ENCODE measurements at regions not wholly inside any gene's neighbourhood (a gene's known extent, or its start where the extent isn't known, plus 50 kb on each side); places are given as distances from the start of the nearest gene placed in this dataset.

DNA sequence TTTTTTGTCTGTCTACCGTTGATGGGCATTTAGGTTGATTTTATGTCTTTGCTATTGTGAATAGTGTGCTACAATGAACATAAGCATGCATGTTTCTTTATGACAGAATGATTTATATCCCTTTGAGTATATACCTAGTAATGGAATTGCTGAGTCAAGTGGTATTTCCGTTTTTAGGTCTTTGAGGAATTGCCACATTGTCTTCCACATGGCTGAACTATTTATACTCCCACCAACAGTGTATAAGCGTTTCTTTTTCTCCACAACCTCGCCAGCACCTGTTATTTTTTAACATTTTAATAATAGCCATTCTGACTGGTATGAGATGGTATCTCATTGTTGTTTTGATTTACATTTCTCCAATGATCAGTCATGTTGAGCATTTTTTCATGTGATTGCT is 89.6 kb upstream of the GALNT15 start:
- Mint-ChIP-seq H3K36me3 (peaks cover 0 to 15% (median 0%) of the 10 kb centered on the region in 5 donors), H3K4me3 (no peak overlapping the region), H3K27ac (no peak overlapping the region), H3K4me1 (no peaks in the 10 kb centered on the region), H3K27me3 (peaks cover 0 to 8% (median 6%) of the 10 kb centered on the region in 5 donors), H3K9me3 (peaks cover 10 to 40% (median 22%) of the 10 kb centered on the region in 11 donors)
- H3K4me1 ChIP-seq (ENCODE audit: control insufficient read depth in 2 of 2, insufficient read depth in 2 of 2, low read length in 2 of 2) = no peaks in the 10 kb centered on the region
- H3K27me3 ChIP-seq (ENCODE audit: control insufficient read depth in 2 of 2, insufficient read depth in 2 of 2, low read length in 2 of 2) = no peaks in the 10 kb centered on the region
- ATAC-seq = no peak
- no peak overlapping the region for H3K4me3 ChIP-seq (ENCODE audit: low read length)
- no peaks in the 10 kb centered on the region for H3K36me3 ChIP-seq (ENCODE audit: control insufficient read depth in 2 of 3, insufficient read depth in 3 of 3, low read length in 3 of 3)
- CTCF ChIA-PET = no interaction called here
- POLR2A ChIA-PET = no interaction called here
- H3K27ac ChIP-seq (ENCODE audit: low read depth, low read length) = no peak overlapping the region
- no peak for DNase-seq
- peaks cover 0 to 14% (median 0%) of the 10 kb centered on the region in 3 experiments for H3K9me3 ChIP-seq (ENCODE audit: control insufficient read depth in 2 of 3, low read length in 3 of 3)
- intact Hi-C loops (cut with micrococcal nuclease) = no loop called here

DNA sequence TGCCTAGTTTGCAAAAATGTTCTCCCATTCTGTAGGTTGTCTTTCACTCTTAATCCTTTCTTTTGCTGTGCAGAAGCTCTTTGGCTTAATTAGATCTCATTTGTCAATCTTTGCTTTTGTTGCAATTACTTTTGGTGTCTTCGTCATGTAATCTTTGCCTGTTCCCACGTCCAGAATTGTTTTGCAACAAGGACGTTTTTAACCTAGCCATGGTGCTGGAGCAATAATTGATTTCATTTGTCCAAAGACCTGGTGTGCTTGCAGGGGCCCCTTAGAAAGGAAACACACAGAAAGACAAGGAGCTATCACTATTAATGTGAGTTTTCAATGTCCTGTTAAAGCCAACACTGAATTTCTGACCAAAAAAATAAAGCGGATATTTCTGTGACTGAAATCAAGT is 89.1 kb upstream of the GALNT15 start:
- Mint-ChIP-seq H3K36me3 (peaks cover 0 to 14% (median 0%) of the 10 kb centered on the region in 5 donors), H3K27ac (no peak overlapping the region), H3K4me3 (no peak overlapping the region), H3K4me1 (peaks cover 0 to 1% (median 0%) of the 10 kb centered on the region in 7 donors), H3K27me3 (peaks cover 0 to 7% (median 6%) of the 10 kb centered on the region in 5 donors), H3K9me3 (peaks cover 9 to 36% (median 21%) of the 10 kb centered on the region in 11 donors)
- H3K9me3 ChIP-seq (ENCODE audit: control insufficient read depth in 2 of 3, low read length in 3 of 3) = peaks cover 0 to 14% (median 0%) of the 10 kb centered on the region in 3 experiments
- POLR2A ChIA-PET = no interaction called here
- CTCF ChIA-PET = no interaction called here
- no peak for DNase-seq
- H3K4me3 ChIP-seq (ENCODE audit: low read length) = no peak overlapping the region
- no peak for ATAC-seq
- intact Hi-C loops (cut with micrococcal nuclease) = no loop called here
- no peaks in the 10 kb centered on the region for H3K27me3 ChIP-seq (ENCODE audit: control insufficient read depth in 2 of 2, insufficient read depth in 2 of 2, low read length in 2 of 2)
- H3K36me3 ChIP-seq (ENCODE audit: control insufficient read depth in 2 of 3, insufficient read depth in 3 of 3, low read length in 3 of 3) = no peaks in the 10 kb centered on the region
- H3K27ac ChIP-seq (ENCODE audit: low read depth, low read length) = no peak overlapping the region
- H3K4me1 ChIP-seq (ENCODE audit: control insufficient read depth in 2 of 2, insufficient read depth in 2 of 2, low read length in 2 of 2) = no peaks in the 10 kb centered on the region

DNA sequence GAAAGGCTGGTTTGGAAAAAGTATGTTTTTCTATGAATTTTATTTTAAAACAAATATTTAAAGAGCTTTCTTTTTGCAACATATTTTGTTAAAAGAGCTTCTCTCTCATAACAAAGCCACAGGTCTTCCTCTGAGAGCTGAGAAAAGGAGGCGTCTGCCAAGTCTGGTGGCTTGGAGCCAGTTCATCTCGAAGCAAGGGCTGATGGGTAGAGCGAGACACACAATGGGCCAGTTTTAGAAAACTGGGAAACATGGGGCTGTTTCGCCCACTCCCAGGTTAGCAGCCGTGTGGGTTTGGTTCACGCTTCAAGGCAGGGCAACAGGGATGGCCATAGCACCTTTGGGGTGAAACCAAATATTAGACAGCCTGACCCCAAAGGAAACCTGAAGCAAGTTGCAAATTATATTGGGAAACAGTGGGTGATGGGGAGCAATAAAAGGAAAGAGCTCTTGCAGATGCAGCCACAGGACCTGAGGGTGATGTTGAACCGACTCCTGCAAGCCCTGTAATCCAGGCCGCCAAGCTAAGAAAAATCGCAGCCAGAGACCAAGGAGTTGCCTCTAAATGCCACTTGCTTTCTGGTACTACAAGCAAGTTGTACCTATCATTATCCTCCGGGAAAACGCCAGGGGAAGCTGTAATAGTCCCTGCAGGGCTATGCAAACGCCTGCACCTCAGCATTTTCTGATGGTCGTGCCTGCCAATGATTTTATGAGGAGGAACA is 88.4 kb upstream of the GALNT15 start:
- no peak overlapping the region for H3K27ac ChIP-seq (ENCODE audit: low read depth, low read length)
- no peak for DNase-seq
- H3K4me1 ChIP-seq (ENCODE audit: control insufficient read depth in 2 of 2, insufficient read depth in 2 of 2, low read length in 2 of 2) = no peaks in the 10 kb centered on the region
- intact Hi-C loops (cut with micrococcal nuclease) = no loop called here
- H3K27ac Mint-ChIP-seq = no peak overlapping the region
- no peaks in the 10 kb centered on the region for H3K27me3 ChIP-seq (ENCODE audit: control insufficient read depth in 2 of 2, insufficient read depth in 2 of 2, low read length in 2 of 2)
- peaks cover 0 to 8% (median 0%) of the 10 kb centered on the region in 3 experiments for H3K9me3 ChIP-seq (ENCODE audit: control insufficient read depth in 2 of 3, low read length in 3 of 3)
- CTCF ChIA-PET = no interaction called here
- peaks cover 0 to 8% (median 0%) of the 10 kb centered on the region in 5 donors for H3K36me3 Mint-ChIP-seq
- POLR2A ChIA-PET = no interaction called here
- peaks cover 3 to 29% (median 14%) of the 10 kb centered on the region in 11 donors for H3K9me3 Mint-ChIP-seq
- no peaks in the 10 kb centered on the region for H3K36me3 ChIP-seq (ENCODE audit: control insufficient read depth in 2 of 3, insufficient read depth in 3 of 3, low read length in 3 of 3)
- no peak for ATAC-seq
- H3K4me1 Mint-ChIP-seq = peaks cover 0 to 1% (median 0%) of the 10 kb centered on the region in 7 donors
- H3K4me3 ChIP-seq (ENCODE audit: low read length) = no peak overlapping the region
- H3K4me3 Mint-ChIP-seq = no peak overlapping the region
- peaks cover 0 to 6% (median under 1%) of the 10 kb centered on the region in 5 donors for H3K27me3 Mint-ChIP-seq

DNA sequence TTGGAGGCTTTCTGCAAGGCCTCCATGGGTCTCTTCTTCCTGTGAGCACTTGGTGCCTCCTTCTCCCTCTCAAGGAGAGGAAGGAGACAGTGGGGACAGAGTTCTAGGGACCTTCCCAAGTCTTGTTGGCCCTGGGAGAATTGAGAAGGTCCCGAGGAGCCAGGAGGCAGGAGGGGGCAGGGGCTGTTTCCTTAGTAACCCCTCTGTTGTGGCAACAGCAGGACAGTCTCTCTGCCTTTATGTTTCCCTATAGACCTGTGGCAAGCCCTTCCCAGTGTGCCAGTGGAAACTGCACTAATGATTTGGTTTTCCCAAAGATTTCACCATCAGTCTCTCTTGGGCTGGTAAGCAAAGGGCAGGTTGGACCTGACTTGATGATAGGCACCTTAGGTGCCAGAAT is 87.8 kb upstream of the GALNT15 start:
- H3K4me3 Mint-ChIP-seq = no peak overlapping the region
- no peak for DNase-seq
- CTCF ChIA-PET = no interaction called here

DNA sequence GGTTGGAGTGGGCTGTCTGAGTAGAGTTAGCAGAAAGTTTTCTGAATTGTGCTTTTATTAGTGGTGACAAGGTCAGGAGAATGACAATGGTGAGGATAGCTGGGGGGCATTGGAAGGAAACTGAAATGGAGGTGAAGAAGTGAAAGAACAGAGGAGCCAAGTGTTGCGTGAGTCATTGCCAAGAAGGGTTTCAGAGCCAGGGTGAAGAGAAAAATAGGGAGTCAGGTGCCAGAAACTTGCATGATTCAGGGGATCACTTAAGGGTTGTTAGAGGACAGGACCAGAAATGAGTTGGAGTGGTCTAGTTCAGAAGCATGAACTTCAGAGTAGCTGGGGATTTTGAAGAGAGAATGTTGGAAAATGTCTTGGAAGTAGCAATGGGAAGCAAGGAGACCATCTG is 86.0 kb upstream of the GALNT15 start:
- DNase-seq (no peak), ATAC-seq (no peak)
- peaks cover 0 to 6% (median 6%) of the 10 kb centered on the region in 5 donors for H3K27me3 Mint-ChIP-seq
- no peak overlapping the region for H3K27ac ChIP-seq (ENCODE audit: low read depth, low read length)
- H3K36me3 Mint-ChIP-seq = no peaks in the 10 kb centered on the region
- no peaks in the 10 kb centered on the region for H3K27me3 ChIP-seq (ENCODE audit: control insufficient read depth in 2 of 2, insufficient read depth in 2 of 2, low read length in 2 of 2)
- H3K4me3 ChIP-seq (ENCODE audit: low read length) = no peak overlapping the region
- H3K4me1 ChIP-seq (ENCODE audit: control insufficient read depth in 2 of 2, insufficient read depth in 2 of 2, low read length in 2 of 2) = no peaks in the 10 kb centered on the region
- H3K36me3 ChIP-seq (ENCODE audit: control insufficient read depth in 2 of 3, insufficient read depth in 3 of 3, low read length in 3 of 3) = no peaks in the 10 kb centered on the region
- ChIA-PET CTCF (no interaction called here), POLR2A (no interaction called here)
- no peaks in the 10 kb centered on the region for H3K9me3 ChIP-seq (ENCODE audit: control insufficient read depth in 2 of 3, low read length in 3 of 3)
- H3K9me3 Mint-ChIP-seq = peaks cover 0 to 6% (median 0%) of the 10 kb centered on the region in 11 donors
- no peak overlapping the region for H3K4me3 Mint-ChIP-seq
- H3K4me1 Mint-ChIP-seq = peaks cover 0 to 3% (median 0%) of the 10 kb centered on the region in 7 donors
- intact Hi-C loops (cut with micrococcal nuclease) = no loop called here
- H3K27ac Mint-ChIP-seq = no peak overlapping the region

More for the DNA sequence above, 87.8 kb upstream of the GALNT15 start:
- Mint-ChIP-seq H3K27me3 (peaks cover 0 to 6% (median 2%) of the 10 kb centered on the region in 5 donors), H3K36me3 (peaks cover 0 to 6% (median 0%) of the 10 kb centered on the region in 5 donors), H3K4me1 (peaks cover 0 to 3% (median 0%) of the 10 kb centered on the region in 7 donors), H3K9me3 (peaks cover 0 to 23% (median 12%) of the 10 kb centered on the region in 11 donors), H3K27ac (no peak overlapping the region)
- H3K4me3 ChIP-seq (ENCODE audit: low read length) = no peak overlapping the region
- H3K9me3 ChIP-seq (ENCODE audit: control insufficient read depth in 2 of 3, low read length in 3 of 3) = peaks cover 0 to 2% (median 0%) of the 10 kb centered on the region in 3 experiments
- no peak overlapping the region for H3K27ac ChIP-seq (ENCODE audit: low read depth, low read length)
- POLR2A ChIA-PET = no interaction called here
- no peaks in the 10 kb centered on the region for H3K4me1 ChIP-seq (ENCODE audit: control insufficient read depth in 2 of 2, insufficient read depth in 2 of 2, low read length in 2 of 2)
- H3K27me3 ChIP-seq (ENCODE audit: control insufficient read depth in 2 of 2, insufficient read depth in 2 of 2, low read length in 2 of 2) = no peaks in the 10 kb centered on the region
- ATAC-seq = no peak
- intact Hi-C loops (cut with micrococcal nuclease) = no loop called here
- H3K36me3 ChIP-seq (ENCODE audit: control insufficient read depth in 2 of 3, insufficient read depth in 3 of 3, low read length in 3 of 3) = no peaks in the 10 kb centered on the region

DNA sequence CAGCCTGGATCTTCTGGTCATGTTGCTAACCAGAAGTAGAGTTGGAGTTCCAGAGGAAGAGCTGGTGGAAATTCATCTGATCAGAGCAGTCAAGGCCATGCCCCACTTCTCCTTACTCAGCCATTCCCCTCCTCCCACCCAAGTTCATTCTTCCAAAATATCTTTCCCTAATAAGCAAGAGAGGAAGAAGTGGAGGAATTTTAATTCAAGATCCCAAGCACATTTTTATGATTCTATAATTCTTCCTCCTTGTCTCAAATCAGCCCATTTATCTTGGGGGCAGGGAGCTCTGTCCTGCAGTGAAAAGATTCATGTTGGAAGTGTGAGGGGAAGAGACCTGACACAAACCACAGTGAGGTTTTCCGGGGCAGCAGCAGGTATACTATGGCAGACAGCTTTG is 85.0 kb upstream of the GALNT15 start:
- H3K4me3 ChIP-seq (ENCODE audit: low read length) = no peak overlapping the region
- no peak overlapping the region for H3K27ac Mint-ChIP-seq
- ChIA-PET POLR2A (no interaction called here), CTCF (no interaction called here)
- DNase-seq (no peak), ATAC-seq (no peak)
- peaks cover 0 to 4% (median 0%) of the 10 kb centered on the region in 11 donors for H3K9me3 Mint-ChIP-seq
- no peaks in the 10 kb centered on the region for H3K9me3 ChIP-seq (ENCODE audit: control insufficient read depth in 2 of 3, low read length in 3 of 3)
- no peak overlapping the region for H3K27ac ChIP-seq (ENCODE audit: low read depth, low read length)
- peaks cover 0 to 8% (median 6%) of the 10 kb centered on the region in 5 donors for H3K27me3 Mint-ChIP-seq
- no peaks in the 10 kb centered on the region for H3K36me3 Mint-ChIP-seq
- peaks cover 0 to 3% (median 0%) of the 10 kb centered on the region in 7 donors for H3K4me1 Mint-ChIP-seq
- H3K4me1 ChIP-seq (ENCODE audit: control insufficient read depth in 2 of 2, insufficient read depth in 2 of 2, low read length in 2 of 2) = no peaks in the 10 kb centered on the region
- no peaks in the 10 kb centered on the region for H3K36me3 ChIP-seq (ENCODE audit: control insufficient read depth in 2 of 3, insufficient read depth in 3 of 3, low read length in 3 of 3)
- intact Hi-C loops (cut with micrococcal nuclease) = no loop called here
- H3K27me3 ChIP-seq (ENCODE audit: control insufficient read depth in 2 of 2, insufficient read depth in 2 of 2, low read length in 2 of 2) = no peaks in the 10 kb centered on the region
- H3K4me3 Mint-ChIP-seq = no peak overlapping the region

DNA sequence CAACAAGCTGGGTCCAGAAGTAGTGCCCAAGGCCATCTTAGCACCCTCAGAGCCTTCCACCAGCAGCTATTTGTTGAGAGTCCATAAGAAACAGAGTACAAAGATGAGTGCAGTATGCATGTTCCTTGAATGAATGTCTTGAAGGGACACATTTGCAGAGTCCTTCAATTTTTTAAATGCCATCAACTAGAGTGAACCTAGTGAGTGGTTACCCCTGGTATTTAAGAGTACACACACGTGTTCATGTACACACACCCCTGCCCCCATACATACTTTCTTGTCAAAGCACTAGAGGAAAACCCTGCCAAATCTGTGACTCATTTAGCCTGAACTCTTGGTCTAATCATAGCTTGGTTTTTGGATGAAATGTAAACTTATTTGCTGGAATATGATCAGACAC is 84.5 kb upstream of the GALNT15 start:
- Mint-ChIP-seq H3K27ac (no peak overlapping the region), H3K4me1 (peaks cover 0 to 3% (median 0%) of the 10 kb centered on the region in 7 donors), H3K36me3 (no peaks in the 10 kb centered on the region), H3K9me3 (peaks cover 0 to 3% (median 0%) of the 10 kb centered on the region in 11 donors), H3K4me3 (no peak overlapping the region), H3K27me3 (peaks cover 0 to 10% (median 6%) of the 10 kb centered on the region in 5 donors)
- intact Hi-C loops (cut with micrococcal nuclease) = no loop called here
- DNase-seq (no peak), ATAC-seq (no peak)
- CTCF ChIA-PET = no interaction called here
- POLR2A ChIA-PET = no interaction called here
- no peaks in the 10 kb centered on the region for H3K9me3 ChIP-seq (ENCODE audit: control insufficient read depth in 2 of 3, low read length in 3 of 3)
- H3K4me1 ChIP-seq (ENCODE audit: control insufficient read depth in 2 of 2, insufficient read depth in 2 of 2, low read length in 2 of 2) = no peaks in the 10 kb centered on the region
- H3K4me3 ChIP-seq (ENCODE audit: low read length) = no peak overlapping the region
- no peak overlapping the region for H3K27ac ChIP-seq (ENCODE audit: low read depth, low read length)
- H3K36me3 ChIP-seq (ENCODE audit: control insufficient read depth in 2 of 3, insufficient read depth in 3 of 3, low read length in 3 of 3) = no peaks in the 10 kb centered on the region
- H3K27me3 ChIP-seq (ENCODE audit: control insufficient read depth in 2 of 2, insufficient read depth in 2 of 2, low read length in 2 of 2) = no peaks in the 10 kb centered on the region

Data from naive thymus-derived CD4-positive, alpha-beta T cell (primary cell).